COLO668 (cell line): ENCODE measurements at regions not wholly inside any gene's neighbourhood (a gene's known extent, or its start where the extent isn't known, plus 50 kb on each side); places are given as distances from the start of the nearest gene placed in this dataset.
"Not testable (repeated sequence)": the region's sequence is repeated elsewhere in the genome, so short reads cannot be mapped to it uniquely, and the experiment has no call there.

Experiments
- DNase-seq: peaks from one replicate; lab custom pipeline; 2025; ENCODE audit not compliant: unreplicated experiment; lab: John Stamatoyannopoulos, UW

DNA sequence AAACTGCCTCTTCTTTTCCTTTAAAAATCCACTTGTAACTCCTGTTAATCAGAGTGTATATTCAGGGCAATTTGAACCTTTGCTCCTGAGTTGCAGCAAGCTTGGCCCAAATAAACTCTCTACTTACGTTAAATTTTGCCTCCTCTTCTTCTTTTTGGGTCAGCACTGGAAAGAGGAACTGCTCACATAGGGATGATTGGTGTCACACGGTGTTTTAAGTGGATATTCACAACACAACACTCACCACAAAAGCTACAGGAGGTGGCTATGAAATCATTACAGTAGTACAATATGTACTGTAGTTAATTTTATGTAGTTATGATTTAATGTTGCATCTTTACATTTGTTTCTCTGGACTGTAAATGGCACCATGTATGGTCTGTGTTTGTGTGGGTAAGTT, 96.8 kb upstream of the DOCK9 start:
- no peak for DNase-seq

DNA sequence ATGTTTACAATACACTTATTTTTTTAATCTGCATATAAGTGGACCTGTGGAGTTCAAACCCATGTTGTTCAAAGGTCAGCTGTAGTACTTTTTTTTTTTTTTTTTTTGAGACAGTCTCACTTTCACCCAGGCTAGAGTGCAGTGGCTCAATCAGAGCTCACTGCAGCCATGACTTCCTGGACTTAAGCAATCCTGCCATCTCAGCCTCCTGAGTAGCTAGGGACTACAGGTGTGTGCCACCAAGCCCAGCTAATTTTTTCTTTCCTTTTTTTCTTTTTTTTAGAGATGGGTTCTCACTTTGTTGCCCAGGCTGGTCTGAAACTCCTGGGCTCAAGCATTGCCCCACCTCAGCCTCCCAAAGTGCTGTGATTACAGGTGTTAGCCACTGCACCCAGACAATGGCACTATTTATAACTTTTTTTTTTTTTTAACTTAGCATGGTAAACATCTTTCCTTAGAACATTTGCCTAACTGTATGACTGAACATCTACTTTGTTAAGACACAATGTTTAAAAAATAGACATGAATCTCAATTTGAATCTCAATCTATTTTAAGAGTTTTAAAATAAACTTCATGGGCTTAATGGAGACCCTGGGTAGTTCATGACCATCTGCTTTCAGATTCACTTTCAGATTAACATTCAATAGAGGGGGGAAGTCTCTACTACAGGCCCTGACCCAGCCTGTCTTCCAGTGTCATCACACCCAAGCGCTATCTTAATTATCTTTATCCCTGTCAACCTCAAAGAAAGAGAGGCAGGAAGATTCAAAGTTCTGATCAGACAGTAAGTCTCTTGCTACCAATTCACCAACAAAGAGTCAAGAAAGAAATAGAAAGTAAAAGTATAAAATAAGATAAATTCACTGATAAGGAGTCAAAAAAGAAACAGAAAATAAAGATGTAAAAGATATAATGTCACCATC, 97.7 kb upstream of the DOCK9 start:
- no peak for DNase-seq

DNA sequence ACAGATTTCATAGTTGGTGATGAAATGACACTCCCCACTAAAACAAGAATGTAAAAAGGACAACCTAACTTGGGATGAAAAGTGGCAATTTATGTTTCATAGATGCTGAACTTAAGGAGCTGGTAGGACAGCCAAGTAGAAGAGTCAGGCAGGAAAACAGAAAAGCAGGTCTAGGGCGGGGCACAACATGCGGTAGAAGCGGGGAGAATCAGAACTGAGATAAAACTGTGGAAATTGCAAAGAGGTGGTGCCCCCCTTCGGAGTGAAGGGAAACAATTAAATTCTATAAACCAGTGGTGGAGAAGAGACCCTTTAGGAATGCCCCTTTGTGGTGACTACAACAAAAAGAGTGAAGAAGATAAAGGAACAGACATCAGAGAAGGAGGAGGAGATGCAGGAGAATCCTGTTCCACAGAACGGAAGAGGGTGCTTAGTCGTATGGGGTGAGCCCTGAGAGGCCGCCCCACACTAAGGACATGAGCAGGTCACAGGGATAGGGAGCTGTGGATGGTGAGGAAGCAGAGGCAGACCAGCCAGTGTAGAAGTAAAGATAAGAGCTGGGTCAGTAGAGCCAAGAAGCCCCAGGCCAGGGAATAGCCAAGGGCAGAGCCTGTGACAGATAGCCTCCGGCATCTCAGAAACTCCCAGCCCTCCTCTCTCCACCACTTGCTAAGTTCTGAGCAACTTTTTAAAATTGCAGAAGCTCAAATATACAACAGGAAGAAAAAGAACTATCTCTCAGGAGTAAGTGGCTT, 100.3 kb upstream of the DOCK9 start:
- no peak for DNase-seq

DNA sequence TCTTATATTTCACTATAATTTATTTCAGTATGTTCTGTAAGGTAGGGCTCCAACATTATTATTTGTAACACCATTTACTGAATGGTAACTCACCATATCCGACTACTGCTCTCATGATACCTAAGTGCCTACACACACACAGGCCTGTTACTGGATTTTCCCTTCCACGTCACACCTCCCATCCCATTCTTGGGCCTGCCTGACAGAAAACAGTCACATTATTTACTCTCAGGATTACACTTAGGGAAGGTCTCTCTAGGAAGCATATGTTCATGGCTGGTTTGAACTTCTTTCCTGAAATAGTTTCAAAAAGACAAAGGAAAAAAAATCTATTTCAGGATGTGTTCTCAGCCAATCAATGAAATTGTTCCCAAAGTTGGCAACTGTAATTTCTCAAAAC, 102.3 kb upstream of the DOCK9 start:
- DNase-seq, result no peak

DNA sequence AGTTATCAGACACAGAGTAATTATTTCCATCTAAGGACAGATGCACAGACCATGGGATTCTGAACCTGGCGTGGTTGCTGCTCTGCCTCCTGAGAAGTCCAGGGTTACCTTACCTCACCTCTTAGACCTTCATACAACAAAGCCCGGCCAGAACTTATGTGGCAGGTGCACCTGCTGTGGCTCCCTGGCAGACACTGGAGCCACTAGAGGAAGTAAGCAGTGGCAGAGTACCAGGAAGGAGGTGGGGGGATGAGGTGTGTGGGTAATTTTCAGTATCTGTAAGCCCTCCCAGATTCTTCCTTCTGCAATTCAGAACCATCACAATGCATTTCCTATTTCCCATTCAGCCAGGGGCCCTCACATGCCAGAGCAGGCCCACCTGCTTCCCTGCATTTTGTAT, 106.1 kb upstream of the DOCK9 start:
- DNase-seq, result peak; percentile 70

DNA sequence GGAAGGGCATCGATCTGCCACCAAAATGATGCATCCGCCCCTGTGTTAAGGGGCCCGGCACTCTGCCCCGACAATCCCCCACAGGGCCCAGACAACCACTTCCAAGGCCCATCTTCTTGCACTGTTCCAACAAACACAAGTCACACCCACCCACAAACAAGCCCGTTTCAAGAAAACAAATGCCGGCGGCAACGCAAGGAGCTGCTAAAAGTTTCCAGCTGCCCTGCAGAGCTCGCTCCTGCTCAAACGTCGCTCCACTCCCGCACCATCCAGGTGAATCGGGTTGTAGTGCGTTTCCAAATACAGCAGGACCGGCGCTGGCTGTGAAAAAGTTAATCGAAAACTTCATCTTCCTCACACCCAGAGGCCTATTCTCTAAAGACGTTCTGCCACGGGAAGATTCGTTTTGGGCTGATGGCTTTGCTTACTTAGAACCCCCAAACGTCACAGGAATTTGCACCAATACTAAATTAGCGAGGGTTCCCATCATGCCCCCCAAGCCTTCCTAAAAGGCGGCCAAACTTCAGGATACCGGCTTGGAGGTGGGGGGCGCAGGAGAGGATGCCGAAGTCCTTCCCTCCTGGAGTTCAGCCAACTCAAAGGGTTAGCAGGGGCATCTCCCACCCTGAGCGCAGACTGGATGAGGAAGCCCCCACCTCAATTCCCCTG, 107.4 kb upstream of the DOCK9 start:
- DNase-seq, result peak; percentile 41

DNA sequence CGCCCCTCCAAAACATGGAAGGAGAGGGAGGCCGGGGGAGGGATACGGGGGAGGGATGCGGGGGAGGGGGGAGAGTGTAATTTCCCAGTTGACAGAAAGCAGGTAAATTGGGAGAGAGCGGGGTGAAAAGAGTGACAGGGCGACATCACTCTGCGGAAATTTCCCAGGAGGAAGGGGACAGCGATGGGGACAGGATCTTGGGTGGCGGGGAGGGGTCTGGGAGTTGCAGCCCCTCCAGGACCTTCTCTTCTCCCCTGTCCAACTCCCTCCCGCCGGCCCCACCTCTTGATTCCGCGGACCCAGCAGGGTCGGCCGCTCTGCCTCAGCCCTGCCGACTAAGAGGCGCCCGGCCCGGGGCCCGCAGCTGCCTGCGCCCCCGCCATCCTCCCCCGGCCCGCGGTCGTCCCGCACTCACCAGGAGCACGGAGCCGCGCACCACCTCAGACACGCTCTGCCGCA, 108.0 kb upstream of the DOCK9 start:
- no peak for DNase-seq

DNA sequence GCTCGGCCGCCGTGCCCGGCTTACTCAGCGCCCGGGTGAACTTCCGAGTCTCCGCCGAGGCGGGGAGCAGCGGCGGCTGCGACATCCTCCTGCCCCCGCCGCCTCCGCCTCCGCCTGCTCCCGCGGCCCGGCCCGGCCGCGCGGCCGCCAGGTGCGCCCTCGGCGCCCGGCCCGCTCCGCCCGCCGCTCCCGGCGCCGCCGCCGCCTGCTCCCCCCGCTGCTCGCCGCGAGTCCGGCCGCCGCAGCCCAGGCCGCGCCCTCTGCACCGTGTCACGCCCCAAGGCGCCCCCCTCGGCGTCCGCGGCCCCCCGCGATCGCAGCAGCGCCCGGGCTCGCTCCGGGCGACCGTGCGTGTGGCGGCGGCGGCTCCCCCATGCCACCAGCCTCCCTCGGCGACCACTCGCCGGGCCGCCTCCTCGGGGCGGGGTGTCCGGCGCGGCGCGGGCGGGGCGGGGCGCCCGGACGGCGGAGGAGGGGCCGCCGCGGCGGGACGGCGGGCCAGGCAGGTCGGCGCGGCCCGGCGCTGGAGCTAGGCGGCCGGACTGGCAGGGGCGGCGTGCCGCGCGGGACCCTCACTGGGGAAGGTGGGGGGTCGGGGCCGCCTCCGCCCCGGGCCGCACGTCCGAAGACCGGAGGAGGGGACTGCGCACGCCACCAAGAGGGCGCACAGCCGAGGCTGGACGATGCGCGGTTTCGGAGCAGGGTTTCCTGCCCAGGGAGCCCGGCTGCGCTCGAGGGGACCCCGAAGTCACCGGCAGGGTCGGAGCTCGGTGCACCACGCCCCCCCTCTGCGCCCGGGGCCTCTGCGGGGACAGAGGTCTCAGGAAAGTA, 108.6 kb upstream of the DOCK9 start:
- peak; percentile 92 for DNase-seq

DNA sequence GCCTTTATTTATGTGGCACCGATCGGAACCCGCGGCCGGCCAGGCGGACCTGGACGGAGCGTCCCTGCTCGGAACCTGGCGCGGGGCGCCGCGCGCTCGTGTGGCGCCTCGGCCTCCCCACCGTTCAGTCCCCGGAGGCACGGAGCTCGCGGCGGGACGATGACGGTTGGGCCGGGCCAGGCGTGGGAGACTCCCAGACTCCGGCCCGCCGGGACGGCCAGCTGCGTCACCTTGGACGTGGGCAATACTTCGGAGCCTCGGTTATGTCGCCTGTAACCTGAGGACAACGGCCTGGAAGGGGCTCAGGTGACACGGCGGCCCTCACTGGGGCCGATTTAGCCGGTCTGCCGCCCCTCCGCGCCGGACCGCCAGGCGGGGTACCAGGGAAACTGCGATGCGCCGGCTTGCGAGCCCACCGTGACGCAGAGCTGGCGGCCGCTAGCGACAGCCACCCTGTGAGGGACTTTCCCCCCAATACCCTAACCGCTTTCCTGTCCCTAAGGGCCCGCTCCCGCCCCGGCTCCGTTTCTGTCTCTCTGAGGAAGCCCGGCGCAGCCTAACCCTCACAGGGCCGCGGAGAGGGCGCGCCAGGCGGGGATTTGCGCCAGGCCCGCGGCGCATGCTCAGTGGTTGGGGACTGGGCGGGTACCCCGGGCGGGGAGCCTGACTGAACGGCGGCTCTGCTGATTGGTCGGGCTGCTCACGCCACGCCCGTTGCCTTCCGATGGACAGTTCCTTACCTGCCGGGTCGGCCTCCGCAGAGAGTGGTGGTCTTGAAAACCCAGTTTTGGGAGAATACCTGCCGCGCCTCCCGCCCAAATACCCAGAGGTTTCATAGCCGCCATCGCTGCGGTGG, 109.5 kb upstream of the DOCK9 start:
- peak; percentile 99 for DNase-seq

DNA sequence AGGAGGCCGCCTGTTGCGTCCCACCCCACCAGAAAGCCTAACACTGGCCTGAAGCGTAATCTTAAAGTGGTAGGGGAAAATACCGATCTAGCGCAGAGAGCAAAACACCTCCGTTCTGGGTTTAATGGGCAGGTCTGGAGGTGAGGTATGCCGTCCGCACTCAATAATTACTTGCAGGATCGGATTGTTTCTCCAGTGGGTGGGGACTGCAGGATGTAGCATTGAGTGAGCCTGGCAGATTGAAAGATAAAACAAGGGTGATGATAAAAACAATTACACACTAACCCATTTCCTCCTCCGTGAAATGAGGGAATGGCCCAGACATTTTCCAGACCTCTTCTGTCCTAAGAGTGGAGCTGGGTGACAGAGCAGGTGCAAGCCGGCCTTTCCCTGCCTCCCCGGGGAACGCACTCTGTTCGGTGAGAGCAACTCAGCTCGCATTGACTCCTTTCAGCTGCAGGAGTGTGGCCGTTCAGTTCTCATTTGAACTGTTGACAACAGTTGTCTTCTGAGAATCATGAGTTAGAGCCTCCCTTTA, 110.2 kb upstream of the DOCK9 start:
- DNase-seq, result peak; percentile 80

DNA sequence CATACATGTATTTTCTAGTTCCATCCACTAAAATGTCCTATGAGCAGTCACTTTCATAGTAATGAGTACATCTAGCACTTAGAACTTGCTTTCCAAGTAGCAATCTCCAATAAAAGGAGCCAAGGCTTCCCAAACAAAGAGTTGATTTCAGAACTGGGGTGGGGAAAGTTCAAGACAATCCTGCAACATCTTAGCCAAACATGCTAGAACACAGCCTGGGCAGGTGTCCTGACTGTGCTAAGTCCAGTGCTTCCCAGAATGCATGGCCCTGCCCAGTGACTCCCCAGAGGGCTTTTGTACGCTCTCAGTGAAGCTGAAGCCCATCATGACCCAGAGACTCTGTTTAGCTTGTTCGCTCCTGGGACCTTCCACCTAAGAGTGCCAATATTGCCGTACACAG, 106.7 kb upstream of the UBAC2 start:
- no peak for DNase-seq

DNA sequence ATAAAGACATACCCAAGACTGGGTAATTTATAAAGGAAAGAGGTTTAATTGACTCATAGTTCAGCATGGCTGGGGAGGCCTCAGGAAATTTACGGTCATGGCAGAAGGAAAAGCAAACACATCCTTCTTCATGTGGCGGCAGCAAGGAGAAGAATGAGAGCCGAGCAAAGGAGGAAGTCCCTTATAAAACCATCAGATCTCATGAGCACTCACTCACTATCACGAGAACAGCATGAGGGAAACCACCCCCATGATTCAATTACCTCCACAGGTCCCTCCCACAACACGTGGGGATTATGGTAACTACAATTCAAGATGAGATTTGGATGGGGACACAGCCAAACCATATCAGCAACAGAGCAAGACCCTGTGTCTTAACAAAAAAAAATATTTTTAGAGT, 98.8 kb upstream of the UBAC2 start:
- not testable (repeated sequence) for DNase-seq

DNA sequence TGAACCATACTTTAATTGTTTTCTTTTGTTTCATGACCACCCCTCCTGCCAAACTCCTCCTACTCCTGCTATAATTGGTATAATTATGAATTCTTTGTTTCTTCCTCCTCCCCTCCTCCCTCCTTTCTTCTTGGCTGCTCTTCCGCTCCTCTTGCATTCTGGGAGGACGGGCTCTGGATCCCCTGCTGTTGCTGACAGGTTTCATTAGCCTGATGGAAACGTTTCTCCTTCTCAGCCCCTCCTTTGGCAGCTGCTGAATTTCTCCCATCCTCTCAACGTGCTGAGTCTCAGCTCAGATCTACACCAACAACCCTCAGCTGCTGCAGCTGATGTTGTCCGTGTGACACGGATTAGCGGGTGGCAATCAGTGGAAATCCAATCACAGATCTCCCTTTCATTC, 97.1 kb upstream of the UBAC2 start:
- DNase-seq, result no peak

DNA sequence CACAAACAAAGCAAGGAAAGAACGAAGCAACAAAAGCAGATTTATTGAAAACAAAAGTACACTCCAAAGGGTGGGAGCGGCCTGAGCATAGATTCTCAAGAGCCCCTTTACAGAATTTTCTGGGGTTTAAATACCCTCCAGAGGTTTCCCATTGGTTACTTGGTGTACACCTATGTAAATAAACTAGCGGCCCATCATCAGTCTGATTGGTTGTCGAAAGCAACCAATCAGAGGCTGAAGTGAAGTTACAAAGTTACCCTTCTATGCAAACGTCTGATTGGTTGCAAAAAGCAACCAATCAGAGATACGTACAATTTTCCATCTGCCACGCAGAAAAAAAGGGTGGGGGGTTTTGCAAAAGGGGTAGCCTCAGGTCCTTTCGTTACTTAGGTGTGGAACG, 96.3 kb upstream of the UBAC2 start:
- no peak for DNase-seq

DNA sequence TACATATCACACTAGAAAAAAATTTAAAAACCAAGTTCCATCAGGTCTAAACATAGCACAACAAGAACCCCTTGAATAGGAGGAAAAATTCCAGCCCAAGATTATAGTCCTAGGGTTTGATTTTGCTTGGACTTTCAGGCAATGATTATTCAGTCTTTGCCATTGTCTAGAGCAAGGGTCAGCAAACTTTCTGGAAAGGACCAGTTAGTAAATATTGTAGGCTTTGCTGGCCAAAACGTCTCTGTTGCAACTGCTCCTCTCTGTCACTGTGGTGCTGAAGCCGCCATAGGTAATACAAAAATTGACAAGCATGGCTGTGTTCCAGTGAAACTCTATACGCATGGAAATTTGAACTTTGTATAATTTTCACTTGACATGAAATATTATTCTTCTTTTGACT, 95.5 kb upstream of the UBAC2 start:
- no peak for DNase-seq

DNA sequence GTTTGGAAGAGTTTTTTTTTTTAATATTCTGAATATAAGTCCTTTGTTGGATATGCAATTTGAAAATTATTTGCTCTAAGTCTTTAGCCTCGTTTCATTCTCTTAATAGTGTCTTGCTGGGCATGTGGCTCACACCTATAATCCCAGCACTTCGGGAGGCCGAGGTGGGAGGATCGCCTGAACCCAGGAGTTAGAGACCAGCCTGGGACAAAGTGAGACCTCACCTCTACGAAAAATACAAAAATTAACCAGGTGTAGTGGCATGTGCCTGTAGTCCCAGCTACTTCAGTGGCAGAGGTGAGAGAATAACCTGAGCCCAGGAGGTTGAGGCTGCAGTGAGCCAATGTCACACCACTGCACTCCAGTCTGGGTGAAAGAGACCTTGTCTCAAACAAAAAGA, 87.3 kb upstream of the UBAC2 start:
- no peak for DNase-seq

DNA sequence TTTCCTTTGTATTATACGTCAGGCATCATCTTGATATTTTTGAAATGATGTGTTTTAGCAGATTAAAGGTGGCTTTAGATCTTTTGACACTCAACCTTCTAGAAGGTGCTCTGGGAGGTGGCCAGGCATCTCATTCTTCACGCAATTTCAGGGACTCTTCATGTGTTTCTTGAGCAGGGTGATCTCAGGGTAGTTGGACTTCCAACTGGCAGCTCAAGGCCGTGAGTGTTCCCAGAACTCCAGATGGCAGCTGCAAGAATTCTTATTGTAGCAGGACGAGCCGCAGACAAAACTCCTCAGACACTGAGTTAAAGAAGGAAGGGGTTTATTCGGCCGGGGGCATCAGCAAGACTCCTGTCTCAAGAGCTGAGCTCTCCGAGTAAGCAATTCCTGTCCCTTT, 82.5 kb upstream of the UBAC2 start:
- DNase-seq, result no peak

DNA sequence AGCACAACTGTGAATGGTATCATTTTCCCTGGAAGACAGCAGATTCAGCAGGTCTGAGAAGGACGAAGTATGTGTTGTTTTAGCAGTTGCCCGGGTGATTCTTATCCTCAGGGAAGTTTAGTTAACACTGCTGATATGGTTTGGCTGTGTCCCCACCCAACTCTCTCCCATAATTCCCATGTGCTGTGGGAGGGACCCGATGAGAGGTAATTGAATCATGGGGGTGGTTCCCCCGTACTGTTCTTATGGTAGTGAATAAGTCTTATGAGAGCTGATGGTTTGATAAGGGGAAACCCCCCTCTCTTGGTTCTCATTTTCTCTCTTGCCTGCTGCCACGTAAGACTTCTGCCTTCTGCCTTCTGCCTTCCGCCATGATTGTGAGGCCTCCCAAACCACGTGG, 81.0 kb upstream of the UBAC2 start:
- no peak for DNase-seq

DNA sequence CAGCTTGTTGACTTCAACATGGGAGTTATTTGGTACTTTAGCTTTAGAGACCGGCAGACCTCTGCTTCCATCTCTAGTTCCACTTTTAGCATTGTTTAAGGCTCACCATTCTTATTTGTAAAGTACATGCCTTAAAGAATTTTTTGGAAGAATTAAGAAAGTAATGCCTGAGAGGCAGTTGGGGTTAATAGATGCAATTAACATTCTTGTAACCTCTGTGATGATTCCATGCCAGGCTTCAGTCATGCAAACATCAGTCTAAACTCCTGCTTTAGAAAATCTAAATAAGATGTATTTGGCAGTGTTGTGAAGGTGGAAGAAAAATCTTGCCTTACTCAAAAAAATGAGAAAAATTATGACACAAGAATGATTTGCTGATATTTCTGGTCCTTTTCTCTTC, 79.9 kb upstream of the UBAC2 start:
- DNase-seq, result no peak

DNA sequence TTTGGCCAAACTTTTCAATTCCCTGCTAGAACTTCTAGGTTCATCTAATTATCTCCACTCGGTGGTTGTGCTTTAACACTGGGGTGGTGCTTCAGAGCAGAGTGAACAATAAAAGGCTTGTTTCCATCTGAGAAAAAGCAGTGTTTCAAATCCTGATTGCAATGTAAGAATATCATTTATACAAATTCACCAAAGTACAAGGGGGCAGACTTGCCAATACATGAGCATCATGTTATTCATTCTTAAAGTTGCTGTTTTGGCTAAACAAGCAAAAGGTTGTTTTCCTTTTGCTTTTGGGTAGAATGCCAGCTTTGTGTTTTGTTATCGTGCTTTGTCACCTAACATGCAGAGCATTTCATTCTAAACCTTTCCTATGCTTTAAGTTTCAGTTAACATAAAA, 78.5 kb upstream of the UBAC2 start:
- DNase-seq, result no peak
